ENCODE measurements at regions not wholly inside any gene's neighbourhood (a gene's known extent, or its start where the extent isn't known, plus 50 kb on each side); places are given as distances from the start of the nearest gene placed in this dataset.

GRCh38 chr4:179509489-179509888 lies 2067.3 kb upstream of the AGA start:
- no peak for DNase-seq

- DNase-seq = no peak
Observed at GRCh38 chr4:179521952-179522351, 2079.7 kb upstream of the AGA start.

DNA sequence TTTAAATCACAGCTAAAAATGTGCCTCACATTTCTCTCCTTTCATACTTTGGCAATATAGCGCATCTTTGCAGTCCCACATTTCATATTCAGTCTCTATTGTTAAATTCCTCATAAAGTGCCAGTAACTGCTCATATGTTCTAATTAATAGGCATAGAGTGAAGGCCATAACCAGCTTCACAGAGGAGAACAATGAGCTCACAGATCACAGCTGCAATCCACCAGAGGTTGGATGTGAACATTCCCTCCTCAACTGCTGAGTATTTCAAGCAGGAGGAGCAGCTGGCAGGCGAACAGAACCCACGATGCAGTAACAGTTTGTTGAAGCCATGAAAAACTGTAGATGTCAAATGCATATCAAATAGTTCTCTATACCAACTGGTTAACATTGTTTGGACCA lies 2088.7 kb upstream of the AGA start:
- no peak for DNase-seq

GRCh38 chr4:179536694-179537093 lies 2094.5 kb upstream of the AGA start:
- no peak for DNase-seq

DNA sequence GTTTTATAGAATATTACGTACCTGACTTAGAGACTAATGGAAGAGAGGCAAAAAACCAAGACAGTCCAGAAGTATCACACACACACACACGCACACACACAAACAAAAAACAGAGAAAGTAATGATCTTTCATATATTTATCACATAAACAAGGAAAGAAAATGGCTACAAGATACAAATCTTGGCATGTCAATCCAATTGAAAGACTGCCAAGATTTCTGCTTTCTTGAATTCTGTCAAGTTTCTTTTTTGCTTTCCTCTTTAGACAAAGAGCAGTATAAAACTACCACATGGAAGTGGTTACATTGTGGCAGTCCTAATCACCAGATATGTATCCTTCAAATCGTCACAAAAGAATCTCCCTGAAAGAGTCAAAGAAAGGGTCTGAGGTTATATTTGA lies 2097.4 kb upstream of the AGA start:
- DNase-seq = no peak

DNA sequence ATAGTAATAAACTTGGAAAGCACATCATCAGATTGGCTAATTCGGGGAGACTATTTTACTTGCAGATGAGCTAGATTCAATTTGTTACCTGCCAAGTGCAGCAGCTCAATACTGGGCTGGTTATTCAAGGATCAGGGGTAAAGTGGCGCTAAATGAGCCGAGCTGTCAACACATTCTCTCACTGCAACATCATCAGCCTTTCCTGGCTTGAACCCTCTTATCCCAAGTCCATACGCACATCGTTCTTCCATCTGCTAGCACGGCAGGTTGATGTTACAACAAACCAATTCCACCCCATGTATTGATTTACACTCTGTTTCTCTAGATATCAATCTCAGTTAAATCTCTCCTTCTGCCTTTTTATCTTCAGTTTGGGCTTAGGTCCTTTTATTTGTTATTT lies 2101.5 kb upstream of the AGA start:
- DNase-seq = no peak

- DNase-seq = no peak
Observed at GRCh38 chr4:179544496-179544895, 2102.3 kb upstream of the AGA start.

- DNase-seq = no peak
Observed at GRCh38 chr4:179552131-179552530, 2109.9 kb upstream of the AGA start.

DNA sequence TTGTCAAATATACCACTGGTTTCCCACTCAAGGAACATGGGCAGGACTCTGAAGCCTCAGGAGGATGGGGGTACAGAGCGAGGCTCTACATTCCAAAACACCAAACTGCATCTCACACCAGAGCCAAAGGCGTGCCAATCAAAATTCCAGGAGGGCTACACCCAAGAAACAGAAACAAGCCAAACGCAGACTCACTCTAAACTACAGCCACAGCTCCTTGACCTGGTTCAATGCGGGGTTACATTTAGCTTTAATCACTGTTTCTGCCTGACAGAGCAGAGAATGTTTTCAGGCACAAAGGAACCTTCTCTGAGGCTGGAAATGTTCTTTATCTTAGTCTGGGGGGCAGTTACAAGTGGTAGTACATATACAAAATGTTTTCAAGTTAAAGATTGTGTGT lies 2121.5 kb upstream of the AGA start:
- DNase-seq = no peak

GRCh38 chr4:179569549-179569948 lies 2127.3 kb upstream of the AGA start:
- DNase-seq = no peak

DNA sequence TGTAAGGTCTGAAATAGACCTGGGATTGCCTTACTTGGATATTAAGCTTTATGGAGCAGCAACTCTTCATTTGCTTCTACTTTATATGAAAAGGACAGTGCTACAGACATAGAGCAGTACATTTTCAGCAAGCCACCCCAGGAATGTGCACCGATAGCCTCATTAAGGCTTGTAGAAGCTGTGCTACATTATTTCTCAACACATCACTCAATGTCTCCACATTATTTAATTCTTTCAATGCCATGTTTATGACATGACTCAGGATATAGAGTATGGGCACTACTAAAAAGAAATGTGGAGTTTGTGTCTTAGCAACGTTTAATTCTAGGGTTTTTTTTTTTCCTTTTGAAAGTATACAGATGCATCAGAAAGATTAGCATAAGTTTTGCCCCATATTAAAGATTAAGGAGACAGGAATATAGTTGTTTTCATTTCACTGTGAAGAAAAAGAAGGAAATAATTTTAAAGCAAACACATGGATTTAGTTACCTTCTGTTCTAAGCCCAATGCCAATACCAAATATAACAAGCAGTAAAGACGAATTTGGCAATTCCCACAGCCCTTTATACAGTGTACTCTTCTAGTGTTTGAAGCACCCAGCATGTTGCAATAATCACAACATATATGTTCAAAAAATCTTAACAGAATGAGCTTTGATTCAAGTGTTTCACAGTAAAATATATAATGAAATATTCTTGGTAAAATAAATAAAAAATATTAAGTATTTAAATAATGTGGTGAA lies 2140.1 kb upstream of the AGA start:
- DNase-seq = no peak

DNA sequence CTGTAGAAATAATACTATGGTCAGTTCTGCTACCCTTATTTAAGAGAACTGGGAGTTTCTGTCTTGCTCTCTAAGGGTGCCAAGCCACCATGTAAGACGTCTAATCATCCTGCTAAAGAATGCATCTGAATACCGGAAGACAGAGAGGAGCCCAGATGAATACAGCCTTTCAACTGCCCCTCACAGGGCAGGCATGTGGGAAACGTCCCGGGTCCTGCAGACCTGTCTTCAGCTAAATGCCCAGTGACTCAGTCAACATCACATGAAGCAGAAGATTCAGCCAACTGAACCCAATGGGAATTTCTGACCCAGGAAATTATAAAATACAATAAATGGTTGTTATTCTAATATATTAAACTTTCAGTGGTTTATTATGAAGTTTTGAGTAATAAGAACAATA lies 2141.0 kb upstream of the AGA start:
- DNase-seq = no peak

DNA sequence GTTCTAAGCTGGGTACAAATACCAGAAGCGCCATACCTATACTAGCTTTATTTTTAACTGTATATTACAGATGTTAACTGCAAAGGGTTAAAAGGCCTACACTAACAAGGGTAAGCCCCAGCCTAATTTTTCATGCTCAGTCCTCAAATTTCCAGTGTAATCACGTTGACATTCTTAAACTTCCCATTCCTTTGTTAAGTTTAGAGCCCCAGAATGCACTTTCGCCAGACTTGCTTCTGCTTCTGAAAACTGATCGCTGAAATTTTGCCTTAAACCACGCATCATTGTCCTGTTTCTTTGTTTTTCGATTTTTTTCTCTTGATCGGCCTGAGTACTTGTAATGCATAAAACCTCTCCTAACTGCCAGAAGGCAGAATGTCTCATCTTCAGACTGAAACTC lies 2141.9 kb upstream of the AGA start:
- no peak for DNase-seq

DNA sequence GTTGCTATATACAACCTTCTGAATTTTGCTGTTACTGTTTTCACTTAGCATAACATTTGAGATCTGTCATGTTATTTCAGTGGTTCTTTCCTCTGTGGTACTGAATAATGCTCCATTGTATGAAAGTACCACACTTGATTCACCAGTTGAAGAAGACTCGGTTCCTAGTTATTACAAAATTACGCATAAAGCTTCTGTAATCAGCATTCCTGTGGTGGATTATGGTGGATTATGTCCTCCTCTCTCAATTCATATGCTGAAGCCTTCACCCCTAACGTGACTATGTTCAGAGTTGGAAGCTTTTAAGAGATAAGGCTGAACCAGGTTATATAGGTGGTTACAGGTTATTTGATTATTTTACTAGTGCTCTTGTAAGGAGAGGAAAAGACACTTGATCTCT lies 2143.5 kb upstream of the AGA start:
- DNase-seq = no peak

DNA sequence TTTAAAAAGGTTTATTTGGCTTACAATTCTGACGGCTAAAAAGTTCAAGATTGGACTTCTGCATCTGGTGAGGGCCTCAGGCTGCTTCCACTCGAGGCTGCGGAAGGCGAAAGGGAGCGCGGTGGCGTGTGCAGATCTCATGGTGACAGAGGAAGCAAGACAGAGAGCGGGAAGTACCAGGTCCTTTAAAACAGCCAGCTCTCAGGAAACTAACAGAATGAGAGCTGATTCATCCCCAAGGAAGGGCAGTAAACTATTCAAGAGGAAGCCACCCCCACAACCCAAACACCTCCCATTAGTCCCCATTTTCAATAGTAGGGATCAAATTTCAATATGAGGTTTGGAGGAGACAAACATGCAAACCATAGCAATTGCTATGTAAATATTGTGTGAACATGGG lies 2144.2 kb upstream of the AGA start:
- no peak for DNase-seq

GRCh38 chr4:179595671-179596410 lies 2153.6 kb upstream of the AGA start:
- DNase-seq = no peak

GRCh38 chr4:179596621-179597020 lies 2154.4 kb upstream of the AGA start:
- no peak for DNase-seq

GRCh38 chr4:179597301-179597700 lies 2155.1 kb upstream of the AGA start:
- DNase-seq = no peak

DNA sequence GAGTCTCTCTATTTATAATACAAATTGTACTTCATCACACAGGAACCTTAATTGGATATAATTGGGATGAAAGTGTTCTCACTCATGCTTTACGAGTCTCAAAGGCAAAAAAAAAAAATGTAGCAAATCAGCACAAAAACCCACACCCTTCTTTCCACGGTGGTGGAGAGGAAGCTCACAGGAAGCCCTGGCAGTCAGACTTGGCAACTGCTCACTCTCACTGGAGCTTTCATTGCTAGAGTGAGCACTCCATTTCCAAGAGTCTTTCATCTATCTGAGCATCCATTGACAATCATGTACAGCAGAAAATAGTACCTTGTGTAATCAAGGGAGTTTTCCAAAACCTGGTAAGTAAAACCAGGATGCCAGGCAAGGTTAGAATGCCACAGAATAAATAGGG lies 2159.4 kb upstream of the AGA start:
- DNase-seq = no peak

DNA sequence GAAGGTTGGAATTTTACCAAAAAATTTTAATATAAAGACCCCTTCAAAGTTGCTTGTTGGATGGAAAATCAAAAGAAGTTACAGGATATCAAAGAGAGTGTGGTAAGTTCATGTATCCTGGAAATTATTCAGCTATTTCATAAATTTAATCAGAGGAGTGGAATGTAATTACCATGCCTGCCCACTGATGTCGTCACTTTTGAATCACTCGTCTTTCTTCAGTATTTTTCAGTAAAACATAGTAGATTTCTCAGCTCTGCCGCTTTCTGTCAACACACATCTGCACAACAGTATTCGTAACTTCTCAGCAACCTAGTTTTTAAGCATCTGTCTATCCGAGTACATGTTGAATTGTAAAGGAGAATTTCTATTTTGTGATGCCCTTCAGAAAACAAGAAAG lies 2163.0 kb upstream of the AGA start:
- no peak for DNase-seq

DNA sequence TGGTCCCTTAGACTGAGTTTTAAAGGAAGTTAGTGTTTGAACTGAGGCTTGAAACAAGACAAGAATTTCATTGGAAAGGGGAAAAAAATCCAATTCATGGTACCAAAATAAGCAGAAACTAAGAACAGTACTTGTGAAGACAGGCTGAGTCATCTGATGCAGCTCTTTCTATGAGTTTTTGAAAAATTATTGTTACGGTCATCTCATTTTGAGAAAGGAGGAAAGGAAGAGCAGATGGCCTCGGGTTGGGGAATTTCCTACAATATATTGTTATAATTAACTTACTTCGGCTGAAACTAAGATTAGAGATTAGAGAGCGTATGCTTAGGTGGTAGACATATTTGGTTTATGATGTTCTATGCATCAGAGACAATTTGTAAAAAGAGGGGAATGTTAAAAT lies 2164.8 kb upstream of the AGA start:
- no peak for DNase-seq

DNA sequence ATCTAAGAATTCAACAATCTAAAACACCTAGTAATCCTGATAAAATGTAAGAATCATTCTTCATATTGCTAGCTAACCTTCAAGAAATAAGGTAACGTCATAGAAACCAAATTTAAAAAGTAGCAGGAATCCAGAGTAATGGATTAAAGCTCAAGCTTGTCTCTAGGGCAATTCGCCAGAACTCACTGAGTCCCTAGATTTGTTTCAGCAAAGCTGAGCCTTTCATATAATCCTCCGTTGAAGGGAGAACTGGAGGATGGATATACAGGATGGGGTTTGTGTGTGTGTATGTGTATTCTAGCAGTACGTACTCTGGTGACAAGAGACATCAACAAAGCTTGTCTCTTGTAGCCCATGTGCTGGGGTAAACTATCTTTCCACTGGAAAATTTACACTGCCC lies 2173.5 kb upstream of the AGA start:
- DNase-seq = no peak

DNA sequence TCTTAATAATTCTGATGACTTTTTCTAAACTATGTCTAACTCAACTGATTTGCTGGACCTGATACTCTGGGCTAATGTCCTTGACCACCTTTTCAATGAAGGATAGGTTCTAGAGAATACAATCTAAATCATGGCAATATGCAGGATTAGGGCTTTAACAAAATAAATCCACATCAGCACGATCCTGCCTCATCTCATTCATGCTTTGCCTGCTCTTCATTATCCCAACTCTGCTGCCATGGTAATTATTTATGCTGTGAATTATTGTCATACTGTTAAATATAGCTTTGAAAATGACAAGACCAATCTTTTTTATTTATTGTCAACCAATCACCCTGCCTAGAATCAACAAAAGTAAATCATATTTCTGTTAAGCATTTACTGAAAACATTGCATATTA lies 2176.7 kb upstream of the AGA start:
- no peak for DNase-seq

GRCh38 chr4:179624768-179625181 lies 2182.5 kb upstream of the AGA start:
- DNase-seq = no peak

DNA sequence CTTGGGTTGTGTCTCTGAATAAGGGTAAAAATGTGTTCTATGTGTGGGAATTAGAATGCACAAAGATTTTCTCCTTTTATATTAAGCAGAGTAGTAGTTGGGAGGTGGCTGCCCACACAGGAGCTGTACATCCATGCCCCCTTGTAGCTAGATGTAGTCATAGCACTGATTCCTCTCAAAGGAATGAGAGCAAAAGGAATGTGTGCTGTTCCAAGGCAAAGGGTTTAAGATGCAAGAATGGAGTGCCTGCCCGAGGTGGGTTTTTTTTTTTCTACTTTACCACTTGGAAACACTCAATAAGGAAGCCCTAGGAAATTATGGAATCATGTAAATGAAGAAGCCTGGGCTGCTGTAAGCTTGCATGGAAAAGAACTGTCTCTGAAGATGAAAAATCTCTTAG lies 2183.2 kb upstream of the AGA start:
- no peak for DNase-seq

All from right forelimb (tissue), 1 donor.